ENCODE measurements at regions not wholly inside any gene's neighbourhood (a gene's known extent, or its start where the extent isn't known, plus 50 kb on each side); places are given as distances from the start of the nearest gene placed in this dataset.

DNA sequence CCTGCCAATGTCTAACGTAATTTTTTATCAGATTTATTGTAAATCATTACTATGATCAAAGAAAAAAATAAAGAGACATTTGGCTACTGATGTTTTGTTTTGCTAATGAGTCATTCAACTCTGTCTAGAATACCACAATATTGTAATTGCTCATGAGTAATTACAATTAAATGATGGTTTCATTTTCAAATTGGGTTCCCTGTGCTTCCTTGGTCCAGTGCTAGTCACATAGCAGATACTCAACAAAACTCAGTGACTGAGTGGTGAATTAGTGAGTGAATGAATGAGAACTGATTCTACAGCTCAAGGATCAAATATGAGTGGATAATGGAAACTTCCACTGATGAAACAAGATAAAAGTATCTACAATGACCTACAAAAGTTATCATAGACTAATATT, 304.7 kb downstream of the POU4F1 start:
- TF ChIP-seq POLR2AphosphoS5 (IDR thresholded peaks at IDR 0.05) (no peak), POLR2A (IDR thresholded peaks at IDR 0.05) (no peak)
- TF ChIP-seq, protein P1, sequence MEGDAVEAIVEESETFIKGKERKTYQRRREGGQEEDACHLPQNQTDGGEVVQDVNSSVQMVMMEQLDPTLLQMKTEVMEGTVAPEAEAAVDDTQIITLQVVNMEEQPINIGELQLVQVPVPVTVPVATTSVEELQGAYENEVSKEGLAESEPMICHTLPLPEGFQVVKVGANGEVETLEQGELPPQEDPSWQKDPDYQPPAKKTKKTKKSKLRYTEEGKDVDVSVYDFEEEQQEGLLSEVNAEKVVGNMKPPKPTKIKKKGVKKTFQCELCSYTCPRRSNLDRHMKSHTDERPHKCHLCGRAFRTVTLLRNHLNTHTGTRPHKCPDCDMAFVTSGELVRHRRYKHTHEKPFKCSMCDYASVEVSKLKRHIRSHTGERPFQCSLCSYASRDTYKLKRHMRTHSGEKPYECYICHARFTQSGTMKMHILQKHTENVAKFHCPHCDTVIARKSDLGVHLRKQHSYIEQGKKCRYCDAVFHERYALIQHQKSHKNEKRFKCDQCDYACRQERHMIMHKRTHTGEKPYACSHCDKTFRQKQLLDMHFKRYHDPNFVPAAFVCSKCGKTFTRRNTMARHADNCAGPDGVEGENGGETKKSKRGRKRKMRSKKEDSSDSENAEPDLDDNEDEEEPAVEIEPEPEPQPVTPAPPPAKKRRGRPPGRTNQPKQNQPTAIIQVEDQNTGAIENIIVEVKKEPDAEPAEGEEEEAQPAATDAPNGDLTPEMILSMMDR (IDR thresholded peaks at IDR 0.05), result no peak
